Skin epidermis (tissue), 12 donors: ENCODE measurements at regions not wholly inside any gene's neighbourhood (a gene's known extent, or its start where the extent isn't known, plus 50 kb on each side); places are given as distances from the start of the nearest gene placed in this dataset.
"Not testable (repeated sequence)": the region's sequence is repeated elsewhere in the genome, so short reads cannot be mapped to it uniquely, and the experiment has no call there.

ENCODE experiments used
- H3K27ac ChIP-seq, 21 experiments: fragments of 200-600 bp; sonication (generic) in 11 of 21; one replicate each; pipeline ENCODE4 v1.5.0; 2020; ENCODE audit warnings: mild to moderate bottlenecking in 3 of 21, inconsistent platforms in 2 of 21, moderate library complexity in 2 of 21
- H3K4me3 ChIP-seq, 7 experiments: fragments of 200-600 bp; sonication (generic) in 2 of 7; one replicate each; pipeline ENCODE4 v1.5.0; 2020; ENCODE audit warnings: inconsistent platforms in 2 of 7, mild to moderate bottlenecking in 2 of 7, moderate library complexity in 1 of 7

GRCh38 chr3:177618873-177619733 is 421.8 kb upstream of the TBL1XR1 start:
- no peak overlapping the region for H3K4me3 ChIP-seq
- peak overlapping the region in 16 of 21 experiments; percentile 13 to 75 (median 48) for H3K27ac ChIP-seq

GRCh38 chr3:177620073-177620472 is 422.8 kb upstream of the TBL1XR1 start:
- H3K4me3 ChIP-seq = no peak overlapping the region
- peak overlapping the region in 6 of 21 experiments; percentile 47 to 75 (median 54) for H3K27ac ChIP-seq

- H3K4me3 ChIP-seq = no peak overlapping the region
- H3K27ac ChIP-seq = no peak overlapping the region
Observed at GRCh38 chr3:177622520-177622919, 425.2 kb upstream of the TBL1XR1 start.

GRCh38 chr3:177622982-177623617 is 425.8 kb upstream of the TBL1XR1 start:
- Histone ChIP-seq H3K27ac (peak overlapping the region in 3 of 21 experiments; percentile 5 to 55 (median 17)), H3K4me3 (no peak overlapping the region)

- H3K27ac ChIP-seq = no peak overlapping the region
- no peak overlapping the region for H3K4me3 ChIP-seq
Observed at GRCh38 chr3:177624528-177625495, 427.5 kb upstream of the TBL1XR1 start.

- Histone ChIP-seq H3K4me3 (no peak overlapping the region), H3K27ac (no peak overlapping the region)
Observed at GRCh38 chr3:177626045-177626444, 428.8 kb upstream of the TBL1XR1 start.

GRCh38 chr3:177628095-177628719 is 430.9 kb upstream of the TBL1XR1 start:
- not testable (repeated sequence) for H3K27ac ChIP-seq, H3K4me3 ChIP-seq

GRCh38 chr3:177629276-177629675 is 432.0 kb upstream of the TBL1XR1 start:
- no peak overlapping the region for H3K4me3 ChIP-seq
- H3K27ac ChIP-seq = no peak overlapping the region

- H3K27ac ChIP-seq = no peak overlapping the region
Observed at GRCh38 chr3:177633671-177634207, 436.5 kb upstream of the TBL1XR1 start.

GRCh38 chr3:177635601-177636106 is 438.4 kb upstream of the TBL1XR1 start:
- H3K4me3 ChIP-seq, H3K27ac ChIP-seq: not testable (repeated sequence)

More at GRCh38 chr3:177633671-177634207, 436.5 kb upstream of the TBL1XR1 start:
- no peak overlapping the region for H3K4me3 ChIP-seq

GRCh38 chr3:177640319-177640965 is 443.2 kb upstream of the TBL1XR1 start:
- H3K27ac ChIP-seq = peak overlapping the region in 1 of 21 experiments; percentile 16

GRCh38 chr3:177641206-177641605 is 443.9 kb upstream of the TBL1XR1 start:
- Histone ChIP-seq H3K4me3 (no peak overlapping the region), H3K27ac (peak overlapping the region in 1 of 21 experiments; percentile 16)

More at GRCh38 chr3:177640319-177640965, 443.2 kb upstream of the TBL1XR1 start:
- no peak overlapping the region for H3K4me3 ChIP-seq

GRCh38 chr3:177642042-177642803 is 444.9 kb upstream of the TBL1XR1 start:
- H3K4me3 ChIP-seq = no peak overlapping the region
- H3K27ac ChIP-seq = peak overlapping the region in 6 of 21 experiments; percentile 30 to 88 (median 66)

- Histone ChIP-seq H3K27ac (peak overlapping the region in 6 of 21 experiments; percentile 30 to 88 (median 66)), H3K4me3 (no peak overlapping the region)
Observed at GRCh38 chr3:177642804-177643125, 445.5 kb upstream of the TBL1XR1 start.

- H3K27ac ChIP-seq = peak overlapping the region in 2 of 21 experiments; percentile 43 to 60
- H3K4me3 ChIP-seq = no peak overlapping the region
Observed at GRCh38 chr3:177646749-177647148, 449.5 kb upstream of the TBL1XR1 start.

- peak overlapping the region in 3 of 21 experiments; percentile 0 to 60 (median 43) for H3K27ac ChIP-seq
- H3K4me3 ChIP-seq = no peak overlapping the region
Observed at GRCh38 chr3:177647341-177647740, 450.1 kb upstream of the TBL1XR1 start.

- peak overlapping the region in 3 of 21 experiments; percentile 0 to 60 (median 43) for H3K27ac ChIP-seq
- no peak overlapping the region for H3K4me3 ChIP-seq
Observed at GRCh38 chr3:177647876-177648275, 450.6 kb upstream of the TBL1XR1 start.
